ENCODE measurements at regions not wholly inside any gene's neighbourhood (a gene's known extent, or its start where the extent isn't known, plus 50 kb on each side); places are given as distances from the start of the nearest gene placed in this dataset.

GRCh38 chr21:35359076-35359475, 310.0 kb upstream of the RUNX1 start:
- Histone ChIP-seq H3K9me3 (no peaks in the 10 kb centered on the region), H3K36me3 (no peaks in the 10 kb centered on the region), H3K4me3 (no peak overlapping the region), H3K4me1 (no peaks in the 10 kb centered on the region), H3K27me3 (no peaks in the 10 kb centered on the region), H3K27ac (no peak overlapping the region)
- ATAC-seq (no peak), DNase-seq (no peak)
- TF ChIP-seq CTCF (IDR thresholded peaks at IDR 0.05), result no peak
- intact Hi-C loops (cut with DNase I), result no loop called here

- Histone ChIP-seq H3K27me3 (no peaks in the 10 kb centered on the region), H3K4me3 (no peak overlapping the region), H3K36me3 (no peaks in the 10 kb centered on the region), H3K9me3 (no peaks in the 10 kb centered on the region), H3K4me1 (no peaks in the 10 kb centered on the region), H3K27ac (no peak overlapping the region)
- intact Hi-C loops (cut with DNase I), result no loop called here
- no peak for ATAC-seq
- no peak for DNase-seq
- TF ChIP-seq CTCF (IDR thresholded peaks at IDR 0.05), result no peak
Observed at GRCh38 chr21:35358008-35358407, 308.9 kb upstream of the RUNX1 start.

- no peak for TF ChIP-seq CTCF (IDR thresholded peaks at IDR 0.05)
- ATAC-seq, result no peak
- intact Hi-C loops (cut with DNase I), result no loop called here
Observed at GRCh38 chr21:35357041-35357780, 308.1 kb upstream of the RUNX1 start.

GRCh38 chr21:35354078-35354477, 305.0 kb upstream of the RUNX1 start:
- H3K9me3 ChIP-seq, result no peaks in the 10 kb centered on the region
- no peak for DNase-seq
- intact Hi-C loops (cut with DNase I), result no loop called here
- no peak for TF ChIP-seq CTCF (IDR thresholded peaks at IDR 0.05)
- H3K4me1 ChIP-seq, result no peaks in the 10 kb centered on the region
- H3K27ac ChIP-seq, result no peak overlapping the region
- ATAC-seq, result no peak
- no peaks in the 10 kb centered on the region for H3K27me3 ChIP-seq
- H3K4me3 ChIP-seq, result no peak overlapping the region
- no peaks in the 10 kb centered on the region for H3K36me3 ChIP-seq

More at GRCh38 chr21:35357041-35357780, 308.1 kb upstream of the RUNX1 start:
- Histone ChIP-seq H3K27ac (no peak overlapping the region), H3K4me1 (no peaks in the 10 kb centered on the region), H3K27me3 (no peaks in the 10 kb centered on the region), H3K9me3 (no peaks in the 10 kb centered on the region), H3K4me3 (no peak overlapping the region), H3K36me3 (no peaks in the 10 kb centered on the region)
- no peak for DNase-seq

- TF ChIP-seq CTCF (IDR thresholded peaks at IDR 0.05), result no peak
- H3K4me3 ChIP-seq, result no peak overlapping the region
- ATAC-seq, result no peak
- DNase-seq, result no peak
- H3K4me1 ChIP-seq, result no peaks in the 10 kb centered on the region
- no peaks in the 10 kb centered on the region for H3K36me3 ChIP-seq
- no peaks in the 10 kb centered on the region for H3K27me3 ChIP-seq
- H3K9me3 ChIP-seq, result no peaks in the 10 kb centered on the region
- no peak overlapping the region for H3K27ac ChIP-seq
- intact Hi-C loops (cut with DNase I), result no loop called here
Observed at GRCh38 chr21:35352793-35353192, 303.7 kb upstream of the RUNX1 start.

All from upper lobe of right lung (tissue), 1 donor.